ENCODE measurements at regions not wholly inside any gene's neighbourhood (a gene's known extent, or its start where the extent isn't known, plus 50 kb on each side); places are given as distances from the start of the nearest gene placed in this dataset.
A peak's percentile ranks its signal among the peaks of the same experiment; 100 is the strongest.

DNA sequence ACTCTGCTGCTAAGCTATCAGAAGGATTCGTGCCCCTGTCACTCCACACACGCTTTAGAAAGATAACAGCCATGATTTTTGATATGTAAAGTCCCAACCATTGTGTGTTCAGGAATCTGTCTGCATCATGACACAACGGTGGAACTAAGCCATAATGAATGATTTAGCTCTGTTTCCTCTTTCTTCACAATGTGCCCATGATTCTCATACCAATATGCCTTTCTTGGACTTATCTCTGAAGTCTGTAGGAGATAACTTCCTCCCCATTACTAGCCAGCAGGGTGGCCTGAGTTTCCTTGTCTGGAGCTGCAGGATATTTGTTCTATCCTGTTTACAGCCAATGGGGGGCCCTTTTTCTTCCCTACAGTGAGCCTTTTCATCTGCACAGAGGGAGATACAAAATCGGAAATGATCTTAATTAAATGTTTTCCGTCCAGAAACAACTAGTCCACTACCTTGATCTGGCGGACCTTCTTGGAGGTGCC, 511.7 kb downstream of the USP25 start:
- no peak for DNase-seq

DNA sequence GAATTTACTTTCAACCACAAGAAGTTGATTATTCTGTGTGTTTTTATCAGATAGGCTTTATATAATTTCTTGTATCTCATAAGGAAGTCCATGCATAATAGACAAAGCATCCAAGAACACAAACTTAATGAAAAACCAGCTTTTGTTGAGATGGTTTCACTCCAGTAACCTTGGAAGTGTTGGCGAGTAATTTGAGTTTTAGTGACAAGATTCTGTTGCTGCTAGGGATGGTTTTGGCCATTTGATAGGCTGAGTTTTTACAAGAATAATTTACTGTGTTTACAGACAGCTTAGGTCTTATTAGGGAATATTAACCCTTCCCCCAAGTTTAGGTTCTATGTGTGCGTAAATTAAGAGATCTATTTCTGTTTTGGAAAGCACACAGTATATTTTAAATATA, 513.6 kb downstream of the USP25 start:
- no peak for DNase-seq

DNA sequence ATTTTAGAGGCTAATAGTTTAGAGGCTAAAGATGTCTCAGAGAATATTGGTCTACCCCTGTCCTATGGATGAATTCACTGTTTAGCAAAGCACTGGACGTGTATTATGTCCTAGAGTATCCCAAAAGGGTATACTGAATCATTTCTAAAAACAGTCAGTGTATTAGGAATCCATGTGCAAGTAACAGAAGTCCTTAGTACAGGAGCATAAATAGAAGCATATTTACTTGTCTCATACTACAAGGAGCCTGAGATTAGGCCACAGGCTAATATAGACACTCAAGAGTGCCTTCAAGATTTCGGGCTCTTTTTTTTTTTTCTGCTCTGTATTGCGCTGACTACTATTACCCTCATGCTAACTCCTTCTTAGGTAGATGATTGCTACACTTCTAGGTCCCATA, 518.9 kb downstream of the USP25 start:
- no peak for DNase-seq

DNA sequence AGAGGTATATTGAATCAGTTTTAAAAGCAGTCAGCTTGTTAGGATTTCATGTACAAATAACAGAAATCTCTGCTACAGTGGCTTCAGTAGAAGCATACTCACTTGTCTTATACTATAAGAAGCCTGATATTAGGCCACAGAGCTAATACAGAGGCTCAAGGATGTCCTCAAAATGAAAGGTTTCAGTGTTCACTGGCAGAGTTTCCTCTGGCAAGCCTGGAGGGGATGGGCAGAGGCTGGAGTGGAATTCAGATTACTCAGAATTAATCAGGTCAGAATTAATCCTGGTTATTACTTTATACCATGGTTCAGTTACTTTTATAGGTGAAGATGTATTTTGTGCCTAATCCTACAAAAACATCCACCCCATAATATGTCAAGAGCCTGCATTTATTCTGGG, 520.5 kb downstream of the USP25 start:
- no peak for DNase-seq

DNA sequence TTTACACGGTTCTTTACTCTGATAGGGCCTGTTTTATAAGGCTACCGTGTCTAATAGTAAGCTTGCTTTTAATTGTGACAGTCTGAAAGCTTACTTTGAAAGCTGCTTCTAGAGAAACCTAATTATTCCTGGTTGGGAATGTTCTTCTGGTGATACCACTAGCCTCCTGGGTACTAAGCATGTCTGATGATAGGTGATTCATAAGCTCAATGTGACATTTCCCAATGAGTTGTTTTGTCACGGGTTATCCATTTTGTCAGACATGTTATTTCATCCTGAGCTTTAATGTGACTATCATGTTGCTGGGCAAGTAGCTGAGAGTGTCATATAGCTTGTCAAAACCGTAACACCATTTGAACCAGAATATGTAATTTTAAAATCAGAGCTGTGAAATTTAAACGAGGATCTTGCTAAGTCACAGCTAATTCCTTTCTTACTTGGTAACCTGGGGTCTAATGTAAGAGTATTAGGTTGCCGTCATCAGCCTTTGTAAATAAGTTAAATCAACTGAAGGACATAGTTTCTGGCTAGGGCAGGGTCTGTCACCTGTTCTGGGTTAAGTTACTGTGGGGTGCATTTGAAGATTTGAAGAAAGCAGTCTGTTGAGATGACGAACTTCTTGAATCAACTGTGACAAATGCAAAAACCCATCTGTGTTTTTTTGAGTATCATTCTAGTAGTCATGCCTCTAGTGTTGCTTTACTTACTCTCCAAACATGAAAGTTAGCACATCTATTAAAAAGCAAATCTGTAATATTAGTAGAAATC, 529.2 kb downstream of the USP25 start:
- DNase-seq = no peak

DNA sequence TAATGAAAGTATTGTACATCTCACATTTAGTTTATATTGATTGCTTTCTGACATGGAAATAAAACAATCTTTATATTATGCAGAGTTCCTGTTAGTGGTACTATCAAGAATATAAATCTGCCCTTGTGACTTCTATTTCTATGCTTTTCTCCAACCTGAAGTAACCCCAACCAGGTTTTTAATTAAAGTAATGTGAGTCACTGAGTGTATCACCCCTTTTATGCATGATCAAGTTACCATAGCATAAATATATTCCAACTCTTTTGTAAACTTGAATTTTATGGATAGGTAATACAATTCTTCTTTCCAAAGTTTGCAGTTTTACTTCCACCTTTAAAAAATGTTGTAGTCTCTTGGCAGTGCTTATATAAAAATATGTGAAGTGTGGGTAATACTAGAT, 532.3 kb downstream of the USP25 start:
- DNase-seq = no peak

DNA sequence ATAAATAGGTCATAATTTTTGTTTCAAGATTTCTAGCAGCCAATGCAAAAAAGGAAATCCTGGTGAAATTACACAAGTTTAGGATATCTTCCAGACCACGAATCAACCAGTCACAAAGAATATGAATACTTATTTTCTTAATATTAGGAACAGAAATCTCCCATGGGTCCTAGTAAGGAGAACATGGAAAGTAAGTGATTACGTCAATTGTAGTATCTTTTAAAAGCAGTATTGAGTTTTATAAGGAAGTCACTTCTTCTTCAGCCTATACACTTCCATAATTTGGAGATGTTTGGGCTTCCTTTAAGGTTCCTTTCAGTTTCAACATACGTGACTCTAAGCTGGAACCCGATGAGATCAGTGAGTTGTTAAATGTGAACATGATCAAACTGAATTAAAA, 534.5 kb downstream of the USP25 start:
- DNase-seq = peak; percentile 15

DNA sequence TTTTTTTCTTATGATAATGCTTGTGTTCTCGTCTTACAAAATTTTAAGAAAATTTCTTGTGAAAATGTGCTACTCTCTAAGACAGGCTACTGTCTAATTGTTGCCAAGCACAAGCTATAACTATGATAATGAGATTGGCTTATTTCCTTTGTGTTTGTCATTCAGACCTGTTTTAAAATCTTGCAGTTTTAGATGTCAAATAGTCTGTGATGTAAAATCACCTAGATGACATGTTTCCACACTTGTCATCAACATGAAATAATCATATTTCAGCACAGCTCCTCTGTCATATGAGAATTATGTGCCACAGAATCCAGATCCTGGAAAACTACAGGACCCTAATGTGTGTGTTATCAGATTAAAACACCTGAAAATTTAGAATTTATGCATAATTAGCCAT, 539.7 kb downstream of the USP25 start:
- DNase-seq = no peak

DNA sequence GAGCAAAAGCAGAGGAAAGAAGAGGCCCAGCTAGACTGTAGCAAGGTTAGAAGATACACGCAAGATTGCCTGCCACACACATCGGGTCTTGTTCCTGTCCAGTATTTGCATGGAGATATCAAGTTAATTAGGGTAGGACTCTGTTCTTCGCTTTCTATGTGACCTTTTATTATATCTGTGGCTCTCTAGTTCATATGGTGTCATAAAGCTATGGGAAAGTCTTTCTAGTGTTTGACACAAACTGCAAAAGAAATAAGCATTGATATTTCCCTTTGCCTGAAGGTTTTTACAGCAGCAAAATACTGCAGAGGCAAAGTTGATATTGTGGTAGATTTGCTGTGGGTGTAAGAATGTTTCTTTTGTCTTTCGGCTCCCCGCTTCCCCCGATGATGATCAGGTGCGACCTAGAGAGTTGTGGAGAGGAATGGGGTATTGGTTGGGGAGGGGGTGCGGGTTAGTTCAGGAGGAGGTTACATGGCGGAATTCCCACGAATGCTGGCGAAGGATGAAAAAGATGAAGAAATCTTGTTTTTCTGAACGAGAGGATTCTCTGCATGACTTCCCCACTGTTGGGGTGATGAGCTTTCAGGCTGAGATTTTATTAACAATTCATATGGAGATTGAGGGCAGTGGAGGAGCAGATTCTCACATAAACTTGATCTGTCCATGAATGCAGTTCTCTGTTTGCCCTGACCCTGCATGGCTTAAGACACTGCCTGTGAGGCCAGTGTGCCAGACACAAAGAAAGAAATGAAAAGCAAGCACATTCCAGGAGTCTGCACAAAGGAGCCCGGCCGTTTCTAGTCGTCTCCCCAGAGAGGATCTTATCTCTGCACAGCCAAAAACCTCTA, 550.2 kb downstream of the USP25 start:
- DNase-seq = no peak

DNA sequence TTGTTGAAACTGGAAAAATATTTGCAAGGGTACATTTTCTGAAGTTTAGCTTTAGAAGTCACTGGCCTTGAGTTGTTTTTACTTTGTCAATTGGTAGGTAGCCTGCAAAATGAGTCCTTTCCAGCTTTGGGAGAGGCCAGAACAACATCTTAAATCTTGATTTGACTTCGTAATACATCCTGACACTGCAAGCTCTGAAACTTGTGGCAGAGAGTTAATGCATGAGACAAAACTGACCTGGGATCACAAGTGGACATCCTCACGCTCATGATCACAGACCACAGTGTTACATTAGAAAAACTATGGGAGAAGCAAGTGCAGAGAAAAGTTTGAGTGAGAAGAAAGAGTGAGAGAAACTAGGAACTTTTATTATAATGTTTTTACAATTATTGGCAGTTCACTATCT, 550.9 kb downstream of the USP25 start:
- no peak for DNase-seq

DNA sequence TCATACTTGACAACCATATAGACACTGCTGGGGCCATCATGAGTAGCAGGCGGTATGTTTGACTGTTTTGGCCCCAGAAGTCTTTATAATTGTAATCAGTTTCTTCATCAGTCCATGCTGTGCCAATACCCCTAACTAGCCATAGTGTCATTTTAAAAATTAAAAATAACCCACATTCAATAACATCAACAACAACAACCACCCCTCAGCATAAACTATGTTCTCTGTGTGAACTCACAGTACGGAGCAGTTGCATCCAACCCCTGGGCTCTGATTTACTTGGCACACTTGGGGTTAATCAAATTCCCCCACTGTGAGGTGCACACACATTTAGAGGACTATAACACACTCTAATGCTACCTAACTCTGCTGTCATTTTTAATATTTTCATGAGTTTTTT, 553.7 kb downstream of the USP25 start:
- no peak for DNase-seq

DNA sequence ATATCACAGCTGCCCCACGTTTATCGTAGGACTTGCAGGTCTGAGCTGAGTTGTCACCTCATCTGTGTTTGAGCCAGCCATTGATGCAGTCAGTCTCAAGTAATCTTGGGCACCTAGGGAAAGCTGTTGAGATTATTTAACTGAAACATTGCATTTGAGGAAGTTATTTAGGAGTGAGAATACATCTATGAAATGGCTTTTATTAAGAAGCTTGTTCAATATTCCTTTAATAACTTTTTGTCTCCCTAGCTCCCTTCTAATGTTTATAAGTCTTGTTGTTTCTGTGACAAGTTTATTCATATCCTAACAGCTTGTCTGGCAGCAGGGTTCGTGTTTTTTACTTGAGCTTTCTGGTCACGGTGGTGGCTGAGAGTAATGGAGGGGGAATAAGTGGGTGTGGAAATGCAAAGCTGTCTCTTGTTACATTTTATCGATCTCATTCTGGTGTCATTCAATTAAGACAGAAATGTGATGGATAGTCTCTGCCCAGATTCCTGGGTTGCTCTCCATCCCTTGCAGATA, 555.9 kb downstream of the USP25 start:
- no peak for DNase-seq

DNA sequence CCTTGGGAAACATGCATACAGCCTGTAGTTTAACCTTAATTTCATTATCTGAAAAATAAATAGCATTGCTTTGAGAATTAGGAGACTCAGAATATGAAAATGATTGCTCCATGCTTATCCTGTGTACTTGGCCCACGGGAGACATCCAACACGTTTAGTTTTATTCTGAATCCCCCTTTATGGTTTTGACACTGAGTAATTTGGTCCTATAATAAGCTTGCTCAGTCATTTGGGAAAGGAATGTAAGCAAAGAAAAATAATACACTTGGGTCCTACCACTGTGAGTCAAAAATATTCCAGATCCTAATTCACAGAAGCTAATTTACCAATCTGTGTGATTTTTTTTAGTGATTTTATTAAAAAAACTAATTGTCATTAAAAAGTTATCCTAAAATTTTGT, 557.3 kb downstream of the USP25 start:
- DNase-seq = no peak

DNA sequence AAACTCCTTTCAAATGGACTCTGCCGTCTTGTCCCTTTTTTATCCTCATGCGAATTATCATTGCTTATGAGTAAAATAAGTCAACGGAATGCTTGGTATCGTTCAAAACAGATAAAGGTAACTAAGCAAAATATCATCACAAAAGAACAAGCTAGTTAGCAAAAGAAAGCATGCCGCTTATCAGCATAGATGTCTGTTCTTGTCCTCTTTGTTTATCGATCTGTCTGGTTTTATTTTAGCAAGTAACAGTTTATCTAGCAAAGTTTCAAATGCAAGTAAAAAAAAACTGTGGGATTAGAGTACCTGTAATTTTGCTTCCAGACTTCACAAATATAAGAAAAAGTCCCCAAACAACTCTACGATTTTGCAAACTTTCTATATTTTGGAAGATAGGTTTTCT, 561.5 kb downstream of the USP25 start:
- DNase-seq = no peak

DNA sequence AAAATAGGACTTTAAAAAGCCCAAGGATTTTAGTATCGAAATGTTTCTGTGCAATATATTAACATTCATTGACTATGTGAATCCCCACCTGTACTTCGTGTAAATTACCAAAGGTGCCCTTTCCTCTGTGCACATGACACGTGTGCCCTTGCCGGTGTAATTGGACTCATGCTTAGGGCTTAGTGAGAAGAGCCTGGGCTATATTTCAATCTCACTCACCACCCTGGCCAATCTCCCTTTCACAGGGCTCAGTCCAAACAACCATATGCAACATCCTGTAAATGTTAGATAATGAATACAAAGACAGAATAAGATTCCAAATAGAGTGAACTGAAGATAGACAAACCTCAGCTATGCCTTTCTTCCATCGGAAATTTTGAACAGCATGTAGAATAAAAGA, 564.3 kb downstream of the USP25 start:
- no peak for DNase-seq

DNA sequence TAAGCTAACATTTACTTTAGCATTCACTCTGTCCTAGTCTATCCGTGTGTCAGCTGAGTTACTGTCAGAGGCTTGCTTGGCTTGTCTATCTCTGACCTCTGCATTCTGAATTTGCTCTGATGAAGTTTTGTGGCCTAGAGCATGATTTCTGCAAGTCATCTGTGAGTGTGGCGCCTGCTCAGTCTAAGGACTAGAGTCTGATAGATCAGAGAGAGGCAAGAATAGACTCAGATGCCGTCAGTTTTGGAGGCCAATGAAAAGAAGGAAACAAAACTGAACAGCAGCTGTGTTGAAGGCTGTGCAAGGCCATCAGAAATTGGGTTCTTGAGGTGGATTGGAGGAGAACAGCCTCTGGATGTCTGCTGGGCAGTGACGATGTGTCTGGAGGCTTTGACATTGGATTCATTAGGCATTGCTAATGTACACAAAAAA, 573.1 kb downstream of the USP25 start:
- no peak for DNase-seq

DNA sequence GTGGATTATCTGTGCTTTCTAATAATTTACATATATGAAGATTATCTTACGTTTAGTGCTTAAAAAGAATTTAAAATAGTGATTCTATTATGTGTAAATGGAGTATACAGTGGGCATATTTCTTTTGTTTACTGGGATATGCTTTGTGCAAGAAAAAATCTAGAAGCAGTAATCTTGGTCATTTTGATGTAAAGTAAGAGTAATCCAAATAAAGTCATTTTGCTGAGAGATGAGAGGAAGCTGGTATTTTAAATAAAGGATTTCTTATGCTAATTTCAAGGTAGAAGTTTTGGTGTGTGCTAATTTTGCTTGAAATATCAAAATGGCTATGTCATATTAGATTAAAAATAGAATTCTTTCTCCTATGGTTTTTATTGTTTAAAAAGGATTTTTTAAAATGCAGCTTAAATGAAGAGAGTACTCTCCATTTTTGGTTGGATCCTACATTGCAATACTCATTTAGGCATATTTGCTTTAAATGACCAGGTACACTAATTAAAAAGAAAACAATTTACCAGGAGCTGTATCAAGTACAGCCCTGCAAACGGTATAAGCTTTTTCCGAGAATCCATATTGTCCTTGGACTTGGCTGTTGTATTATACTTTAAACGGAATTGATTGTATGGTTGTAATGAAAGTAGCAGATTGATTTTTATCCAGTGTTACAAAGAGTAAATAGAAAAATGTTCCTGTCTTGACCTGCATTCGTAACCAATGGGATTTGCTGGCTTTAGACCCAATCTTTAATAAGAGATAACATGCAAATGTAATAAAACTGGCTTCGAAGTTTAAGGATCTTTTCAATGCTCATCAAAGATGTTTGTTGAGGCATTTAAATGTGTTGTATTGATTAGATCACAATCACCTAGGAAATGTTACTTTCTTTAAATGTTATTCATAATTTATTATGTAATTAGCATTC, 574.7 kb downstream of the USP25 start:
- DNase-seq = no peak

DNA sequence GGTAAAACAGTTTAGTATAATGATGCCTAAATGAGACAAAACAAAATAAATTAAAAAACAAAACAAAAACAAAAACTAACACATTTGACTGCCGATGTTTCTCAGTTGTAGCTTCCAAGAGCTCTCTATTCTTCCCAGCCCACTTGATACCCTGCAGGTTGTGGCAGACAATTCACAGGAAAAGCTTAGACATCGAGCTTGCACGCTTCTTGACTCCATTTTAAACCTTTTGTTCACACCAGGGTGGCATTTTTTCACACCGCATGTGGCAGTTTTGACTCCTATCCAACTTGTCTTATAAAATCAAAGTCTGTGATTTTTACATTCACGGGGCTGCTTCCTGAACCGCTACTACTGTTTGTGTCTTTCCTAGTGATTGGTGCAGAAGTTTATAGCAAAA, 575.9 kb downstream of the USP25 start:
- no peak for DNase-seq

DNA sequence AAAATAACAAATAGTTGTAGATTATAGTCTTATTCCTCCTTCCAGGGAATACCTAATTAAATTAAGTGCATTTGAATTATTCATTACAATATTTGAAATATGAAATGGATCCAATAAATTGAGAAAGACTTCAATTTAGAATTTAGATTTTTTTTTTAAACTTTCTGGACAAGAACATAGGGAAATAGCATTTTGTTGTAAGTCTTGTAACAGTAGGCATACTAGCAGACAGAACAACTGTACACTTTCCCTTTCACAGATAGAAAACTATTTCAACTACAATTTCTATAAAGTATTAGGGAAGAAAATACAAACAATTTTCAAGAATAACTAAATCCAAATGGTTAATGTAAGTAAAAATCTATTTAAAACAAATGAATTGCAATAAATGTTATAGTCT, 577.5 kb downstream of the USP25 start:
- no peak for DNase-seq

DNA sequence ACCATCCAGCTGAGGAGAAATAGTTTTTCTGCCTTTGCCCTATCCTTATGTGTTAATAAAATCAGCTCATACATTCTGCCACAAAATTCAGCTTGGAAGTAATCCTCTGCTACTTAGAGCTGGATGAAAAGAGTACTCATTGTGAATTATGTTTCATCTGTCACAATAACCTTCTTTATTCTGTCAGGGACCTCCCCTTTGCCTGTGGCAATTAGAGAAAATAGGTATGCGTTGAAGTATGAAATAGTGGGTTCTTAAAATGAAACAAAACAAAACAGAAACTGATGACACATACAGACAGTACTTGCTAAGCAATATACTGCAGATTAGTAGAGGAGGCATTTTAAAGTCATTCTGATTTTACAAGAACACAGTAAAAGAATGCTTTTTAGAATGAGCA, 578.5 kb downstream of the USP25 start:
- no peak for DNase-seq

DNA sequence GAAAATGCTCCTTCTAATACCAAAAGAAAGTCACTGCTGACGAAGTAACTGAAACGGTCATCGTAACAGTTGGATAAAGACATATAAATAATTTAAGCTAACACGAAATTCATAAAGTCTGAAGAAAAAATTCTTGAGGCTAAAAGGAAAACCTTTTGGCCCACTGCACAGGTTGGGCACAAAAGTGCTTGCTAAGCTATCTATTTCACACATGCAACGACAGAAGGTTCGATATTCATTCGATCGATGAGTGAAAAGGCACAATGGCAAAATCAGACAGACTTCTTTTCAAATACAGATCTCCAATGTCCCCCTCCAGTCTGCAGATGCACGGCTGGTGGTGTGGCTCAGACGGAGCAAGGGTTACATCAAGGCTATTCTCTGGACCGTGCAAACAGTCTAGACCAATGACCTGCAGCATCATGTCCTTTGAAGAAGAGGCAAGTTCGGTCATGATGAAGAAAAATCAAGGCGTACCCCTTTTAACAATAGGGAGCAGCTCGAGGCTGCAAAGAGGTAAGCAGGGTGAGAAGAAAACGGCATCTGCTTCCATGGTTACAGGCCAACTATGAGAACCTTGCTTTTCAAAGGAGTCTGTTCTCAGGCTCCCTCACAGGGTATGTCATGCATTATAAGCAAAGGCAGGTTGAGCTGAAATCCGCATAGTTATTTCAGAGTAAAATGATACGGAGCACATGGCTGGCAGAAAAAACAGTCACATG, 579.6 kb downstream of the USP25 start:
- no peak for DNase-seq

DNA sequence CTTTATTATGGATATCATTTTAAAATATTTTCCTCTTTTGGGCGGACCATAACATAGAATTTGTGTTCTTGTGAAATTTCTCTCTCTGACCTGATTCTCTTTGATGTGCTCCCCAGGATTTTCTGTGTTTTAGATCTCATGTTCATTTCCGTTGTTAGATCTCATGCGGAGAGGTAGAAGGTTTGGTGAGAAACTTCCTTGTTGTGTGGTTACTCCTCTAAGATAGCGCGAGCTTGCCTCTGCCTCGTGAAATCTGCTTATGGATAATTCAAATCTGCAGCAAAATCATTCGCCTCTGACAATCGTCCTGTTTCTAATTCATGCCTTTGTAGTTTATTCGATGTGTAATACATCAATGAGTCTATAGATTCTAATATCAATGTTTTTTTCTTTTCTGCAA, 580.4 kb downstream of the USP25 start:
- DNase-seq = no peak

All from MV-4-11 (cell line).